ENCODE measurements at regions not wholly inside any gene's neighbourhood (a gene's known extent, or its start where the extent isn't known, plus 50 kb on each side); places are given as distances from the start of the nearest gene placed in this dataset.

DNA sequence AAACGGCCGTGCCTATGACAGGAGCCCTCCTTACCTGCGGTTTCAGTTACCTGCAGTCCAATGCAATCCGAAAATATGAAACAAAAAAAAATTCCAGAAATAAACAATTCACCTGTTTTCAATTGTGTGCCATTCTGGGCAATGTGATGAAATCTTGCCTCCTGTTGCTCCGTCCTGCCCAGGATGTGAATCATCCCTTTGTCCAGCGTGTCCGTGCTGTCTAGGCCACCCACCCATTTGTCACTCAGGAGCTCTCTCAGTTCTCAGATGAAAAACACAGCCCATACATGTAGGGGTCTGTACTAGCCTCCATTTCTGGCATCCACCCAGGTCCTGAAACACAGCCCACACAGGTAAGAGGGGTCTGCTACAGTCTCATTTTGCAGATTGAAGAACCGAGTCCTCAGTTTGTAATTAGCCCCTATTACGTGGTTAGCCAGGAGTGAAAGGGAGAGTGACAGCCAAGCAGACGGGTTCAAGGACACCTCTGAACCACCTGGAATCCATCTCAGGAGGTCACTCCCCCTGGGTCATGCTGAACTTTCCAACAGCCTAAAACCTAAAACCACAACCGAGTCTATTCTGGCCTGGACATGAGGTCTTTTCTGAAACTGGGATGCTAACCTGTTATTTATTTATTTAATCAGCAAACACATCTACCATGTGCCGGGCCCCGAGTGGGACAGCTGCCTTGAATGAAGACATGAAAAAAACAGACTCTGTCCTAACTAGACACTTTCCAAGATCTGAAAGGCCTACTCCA, 317.2 kb downstream of the SHANK2 start:
- TF ChIP-seq EP300 (IDR thresholded peaks at IDR 0.05; ENCODE audit: borderline replicate concordance), result no peak
- no peak for TF ChIP-seq TAF1 (IDR thresholded peaks at IDR 0.05; ENCODE audit: low read depth)
- no peak for TF ChIP-seq RAD21 (IDR thresholded peaks at IDR 0.05; ENCODE audit: low read depth)
- TF ChIP-seq, protein P1, sequence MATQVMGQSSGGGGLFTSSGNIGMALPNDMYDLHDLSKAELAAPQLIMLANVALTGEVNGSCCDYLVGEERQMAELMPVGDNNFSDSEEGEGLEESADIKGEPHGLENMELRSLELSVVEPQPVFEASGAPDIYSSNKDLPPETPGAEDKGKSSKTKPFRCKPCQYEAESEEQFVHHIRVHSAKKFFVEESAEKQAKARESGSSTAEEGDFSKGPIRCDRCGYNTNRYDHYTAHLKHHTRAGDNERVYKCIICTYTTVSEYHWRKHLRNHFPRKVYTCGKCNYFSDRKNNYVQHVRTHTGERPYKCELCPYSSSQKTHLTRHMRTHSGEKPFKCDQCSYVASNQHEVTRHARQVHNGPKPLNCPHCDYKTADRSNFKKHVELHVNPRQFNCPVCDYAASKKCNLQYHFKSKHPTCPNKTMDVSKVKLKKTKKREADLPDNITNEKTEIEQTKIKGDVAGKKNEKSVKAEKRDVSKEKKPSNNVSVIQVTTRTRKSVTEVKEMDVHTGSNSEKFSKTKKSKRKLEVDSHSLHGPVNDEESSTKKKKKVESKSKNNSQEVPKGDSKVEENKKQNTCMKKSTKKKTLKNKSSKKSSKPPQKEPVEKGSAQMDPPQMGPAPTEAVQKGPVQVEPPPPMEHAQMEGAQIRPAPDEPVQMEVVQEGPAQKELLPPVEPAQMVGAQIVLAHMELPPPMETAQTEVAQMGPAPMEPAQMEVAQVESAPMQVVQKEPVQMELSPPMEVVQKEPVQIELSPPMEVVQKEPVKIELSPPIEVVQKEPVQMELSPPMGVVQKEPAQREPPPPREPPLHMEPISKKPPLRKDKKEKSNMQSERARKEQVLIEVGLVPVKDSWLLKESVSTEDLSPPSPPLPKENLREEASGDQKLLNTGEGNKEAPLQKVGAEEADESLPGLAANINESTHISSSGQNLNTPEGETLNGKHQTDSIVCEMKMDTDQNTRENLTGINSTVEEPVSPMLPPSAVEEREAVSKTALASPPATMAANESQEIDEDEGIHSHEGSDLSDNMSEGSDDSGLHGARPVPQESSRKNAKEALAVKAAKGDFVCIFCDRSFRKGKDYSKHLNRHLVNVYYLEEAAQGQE (IDR thresholded peaks at IDR 0.05; ENCODE audit: low read depth), result no peak
- TF ChIP-seq EGR1 (IDR thresholded peaks at IDR 0.05), result no peak
- no peak for TF ChIP-seq CREB1 (IDR thresholded peaks at IDR 0.05; ENCODE audit: low read depth)
